GM12878 (cell line): ENCODE measurements at regions not wholly inside any gene's neighbourhood (a gene's known extent, or its start where the extent isn't known, plus 50 kb on each side); places are given as distances from the start of the nearest gene placed in this dataset.

Experiments
- ATAC-seq: fragments of 200-7000 bp; cut with Tn5 transposase; 3 replicates; pipeline ENCODE4 v1.9.1; 2020; ENCODE audit warnings: mild to moderate bottlenecking, moderate library complexity
- BruUV-seq: library from RNA; stranded (reverse); fragments of 400-500 nt; replicated peaks from 2 replicates; lab custom pipeline; 2021; lab: Mats Ljungman, UMichigan
- CTCF ChIA-PET: fragments of 300-600 bp; sonication (Branson Sonifier 250); formaldehyde crosslinking; extraction: SDS; loops from one replicate; lab custom pipeline; 2021; ENCODE audit warnings: inconsistent platforms; lab: Yijun Ruan, JAX
- POLR2A ChIA-PET: fragments of 350-600 bp; formaldehyde crosslinking; extraction: SDS; loops from one replicate; lab custom pipeline; 2021; ENCODE audit warnings: inconsistent platforms; lab: Charles Lee
- RAD21 ChIA-PET: fragments of 300-600 bp; sonication (Branson Sonifier 250); formaldehyde crosslinking; loops from one replicate; lab custom pipeline; 2023; ENCODE audit warnings: antibody characterized with exemption; ENCODE audit not compliant: unreplicated experiment; lab: Charles Lee
- SMC1A ChIA-PET: fragments of 300-600 bp; sonication (Branson Sonifier 250); formaldehyde crosslinking; loops from one replicate; lab custom pipeline; 2023; ENCODE audit not compliant: unreplicated experiment, uncharacterized antibody; lab: Charles Lee
- DNase-seq: peaks from one replicate; pipeline ENCODE4 v3.0.0-alpha.2; 2011; ENCODE audit warnings: low read depth, low spot score
- FAIRE-seq: peaks from 3 replicates; lab custom pipeline; 2011; peaks lifted over from hg19 to GRCh38; lab: Jason Lieb, UNC
- H2AFZ ChIP-seq: 2 replicates; pipeline ENCODE4 v1.6.0; 2011; ENCODE audit warnings: low read depth, low read length, control low read depth; ENCODE audit not compliant: control insufficient read depth
- H3K27ac ChIP-seq: 2 replicates; pipeline ENCODE4 v1.5.1; 2011; ENCODE audit warnings: control low read depth; ENCODE audit not compliant: control insufficient read depth, insufficient read depth
- H3K27me3 ChIP-seq, 2 experiments: replicated peaks in 1 of 2; 2 replicates each; pipeline versions ENCODE4 v1.6.0 to v1.6.1; 2011; ENCODE audit warnings: low read length in 1 of 2; ENCODE audit not compliant: control insufficient read depth in 2 of 2, insufficient read depth in 2 of 2
- H3K36me3 ChIP-seq, 2 experiments: 2 replicates each; pipeline ENCODE4 v1.5.1; 2011; ENCODE audit warnings: low read length in 1 of 2; ENCODE audit not compliant: control insufficient read depth in 2 of 2, insufficient read depth in 2 of 2
- H3K4me1 ChIP-seq: 2 replicates; pipeline ENCODE4 v1.6.1; 2011; ENCODE audit warnings: mild to moderate bottlenecking, low read length, moderate library complexity, mixed read lengths; ENCODE audit not compliant: control insufficient read depth, insufficient read depth
- H3K4me2 ChIP-seq: 2 replicates; pipeline ENCODE4 v1.6.0; 2011; ENCODE audit warnings: control low read depth; ENCODE audit not compliant: control insufficient read depth, insufficient read depth
- H3K4me3 ChIP-seq: fragments of 200-600 bp; sonication (generic); 2 replicates; pipeline ENCODE4 v1.5.1; 2016
- H3K79me2 ChIP-seq: 2 replicates; pipeline ENCODE4 v1.6.0; 2011; ENCODE audit warnings: low read length; ENCODE audit not compliant: control insufficient read depth, insufficient read depth
- H3K9ac ChIP-seq: 2 replicates; pipeline ENCODE4 v1.8.0; 2011; ENCODE audit warnings: low read length, control low read depth, mixed read lengths; ENCODE audit not compliant: control insufficient read depth, insufficient read depth
- H3K9me3 ChIP-seq: replicated peaks from 3 replicates; pipeline ENCODE4 v1.5.1; 2011; ENCODE audit warnings: mild to moderate bottlenecking, low read length; ENCODE audit not compliant: control insufficient read depth, insufficient read depth
- H4K20me1 ChIP-seq: 2 replicates; pipeline ENCODE4 v1.6.0; 2011; ENCODE audit not compliant: control insufficient read depth, insufficient read depth
- BACH1 ChIP-seq: fragments of 450-650 bp; IDR thresholded peaks from 2 replicates; pipeline ENCODE4 v1.6.1; 2017; ENCODE audit warnings: mild to moderate bottlenecking, borderline replicate concordance
- BHLHE40 ChIP-seq, 2 experiments: fragments of 450-650 bp in 1 of 2; IDR thresholded peaks; 2 replicates each; pipeline ENCODE4 v1.6.1; 2011 to 2017; ENCODE audit warnings: low read depth in 2 of 2, borderline replicate concordance in 1 of 2, improper control_type of control experiment in 1 of 2, low read length in 1 of 2, mild to moderate bottlenecking in 1 of 2
- BRCA1 ChIP-seq: IDR thresholded peaks from 2 replicates; pipeline ENCODE4 v1.6.1; 2011; ENCODE audit warnings: low read depth, low read length, improper control_type of control experiment
- CHD1 ChIP-seq: IDR thresholded peaks from 2 replicates; pipeline ENCODE4 v1.6.1; 2012; ENCODE audit warnings: low read depth, low read length, improper control_type of control experiment
- E2F4 ChIP-seq: IDR thresholded peaks from 2 replicates; pipeline ENCODE4 v1.6.1; 2012; ENCODE audit warnings: low read depth, low read length, improper control_type of control experiment
- EED ChIP-seq: sonication (generic); IDR thresholded peaks from 2 replicates; pipeline ENCODE4 v1.6.1; 2016; ENCODE audit warnings: antibody characterized with exemption, low read depth
- HDAC2 ChIP-seq: fragments of 200-600 bp; sonication (generic); IDR thresholded peaks from 2 replicates; pipeline ENCODE4 v1.6.1; 2017
- NFYB ChIP-seq: IDR thresholded peaks from 2 replicates; pipeline ENCODE4 v1.6.1; 2011; ENCODE audit warnings: low read depth, mild to moderate bottlenecking, low read length, improper control_type of control experiment, moderate library complexity; ENCODE audit not compliant: insufficient read depth
- NR2C2 ChIP-seq: IDR thresholded peaks from 2 replicates; pipeline ENCODE4 v1.6.1; 2011; ENCODE audit warnings: borderline replicate concordance, low read depth; ENCODE audit not compliant: control insufficient read depth, insufficient read length
- PAX5 ChIP-seq: IDR thresholded peaks from 2 replicates; pipeline ENCODE4 v1.6.1; 2011; ENCODE audit warnings: low read depth, low read length, borderline replicate concordance
- RBBP5 ChIP-seq: fragments of 200-600 bp; sonication (generic); conservative IDR thresholded peaks from 2 replicates; pipeline ENCODE4 v1.6.1; 2016
- RFX5 ChIP-seq: IDR thresholded peaks from 2 replicates; pipeline ENCODE4 v1.6.1; 2011; ENCODE audit warnings: low read depth, low read length, improper control_type of control experiment
- SMAD1 ChIP-seq: fragments of 450-650 bp; IDR thresholded peaks from 2 replicates; pipeline ENCODE4 v1.6.1; 2018; ENCODE audit warnings: mild to moderate bottlenecking, low read depth; ENCODE audit not compliant: partially characterized antibody
- STAT1 ChIP-seq: fragments of 450-650 bp; conservative IDR thresholded peaks from 2 replicates; pipeline ENCODE4 v1.6.1; 2014; ENCODE audit warnings: antibody characterized with exemption, mild to moderate bottlenecking
- YBX1 ChIP-seq: fragments of 450-650 bp; IDR thresholded peaks from 2 replicates; pipeline ENCODE4 v1.6.1; 2016; ENCODE audit warnings: antibody characterized with exemption
- ZSCAN29 ChIP-seq: fragments of 450-650 bp; IDR thresholded peaks from 2 replicates; pipeline ENCODE4 v1.6.1; 2017; ENCODE audit warnings: mild to moderate bottlenecking, moderate library complexity
- WGBS: methylation state at CpG from one replicate; pipeline ENCODE4 v1.1.6; 2016; ENCODE audit warnings: low lambda C conversion rate; ENCODE audit not compliant: insufficient replicate concordance, insufficient coverage; ENCODE audit errors: missing lambda C conversion rate; 5-methylcytosine and 5-hydroxymethylcytosine counted together
- in situ Hi-C: fragments of 300-500 bp; cut with MboI; formaldehyde crosslinking; loops from 9 replicates; pipeline ENCODE4 v1.14.3; 2018; ENCODE audit warnings: mixed read lengths
- intact Hi-C: fragments of 100-400 bp; cut with micrococcal nuclease; formaldehyde crosslinking; loops from one replicate; pipeline ENCODE4 v1.14.2; 2022; ENCODE audit not compliant: unreplicated experiment
- TF ChIP-seq, protein P1 (sequence below): fragments of 450-650 bp; IDR thresholded peaks from 2 replicates; pipeline ENCODE4 v1.6.1; 2016; ENCODE audit warnings: mild to moderate bottlenecking

GRCh38 chr1:8139383-8139782 is 113.3 kb upstream of the ERRFI1 start:
- no peak for DNase-seq
- H3K9me3 ChIP-seq, result no peaks in the 10 kb centered on the region; the same call in 2 of the 3 replicates
- H3K4me1 ChIP-seq, result no peaks in the 10 kb centered on the region
- no peak for ATAC-seq
- no peak overlapping the region for H3K4me2 ChIP-seq
- CTCF ChIA-PET, result no interaction called here
- no peak overlapping the region for H3K9ac ChIP-seq
- TF ChIP-seq STAT1 (no peak), SMAD1 (no peak), YBX1 (no peak), BHLHE40 (IDR thresholded peaks at IDR 0.05; ENCODE audit: borderline replicate concordance in 1 of 2, low read depth in 2 of 2, low read length in 1 of 2) (no peak), RFX5 (no peak), BACH1 (no peak), E2F4 (no peak), CHD1 (no peak), ZSCAN29 (no peak), NFYB (no peak), RBBP5 (no peak), EED (no peak), PAX5 (no peak), BRCA1 (no peak), NR2C2 (no peak), HDAC2 (no peak)
- TF ChIP-seq, protein P1, sequence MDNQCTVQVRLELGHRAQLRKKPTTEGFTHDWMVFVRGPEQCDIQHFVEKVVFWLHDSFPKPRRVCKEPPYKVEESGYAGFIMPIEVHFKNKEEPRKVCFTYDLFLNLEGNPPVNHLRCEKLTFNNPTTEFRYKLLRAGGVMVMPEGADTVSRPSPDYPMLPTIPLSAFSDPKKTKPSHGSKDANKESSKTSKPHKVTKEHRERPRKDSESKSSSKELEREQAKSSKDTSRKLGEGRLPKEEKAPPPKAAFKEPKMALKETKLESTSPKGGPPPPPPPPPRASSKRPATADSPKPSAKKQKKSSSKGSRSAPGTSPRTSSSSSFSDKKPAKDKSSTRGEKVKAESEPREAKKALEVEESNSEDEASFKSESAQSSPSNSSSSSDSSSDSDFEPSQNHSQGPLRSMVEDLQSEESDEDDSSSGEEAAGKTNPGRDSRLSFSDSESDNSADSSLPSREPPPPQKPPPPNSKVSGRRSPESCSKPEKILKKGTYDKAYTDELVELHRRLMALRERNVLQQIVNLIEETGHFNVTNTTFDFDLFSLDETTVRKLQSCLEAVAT, result no peak
- TF ChIP-seq, all 136 proteins: peak for 0
- H3K27me3 ChIP-seq, result no peaks in the 10 kb centered on the region
- ChIA-PET POLR2A (no interaction called here), RAD21 (no interaction called here), SMC1A (no interaction called here)
- no peak overlapping the region for H3K27ac ChIP-seq
- in situ Hi-C loops, result no loop called here
- H2AFZ ChIP-seq, result no peak overlapping the region
- BruUV-seq, result no TSS peak
- no peaks in the 10 kb centered on the region for H3K36me3 ChIP-seq
- WGBS, result 71% methylated on average over 6 of the region's 6 CpGs
- intact Hi-C loops, result no loop called here
- H3K4me3 ChIP-seq, result no peak overlapping the region
- FAIRE-seq, result no peak
- H4K20me1 ChIP-seq, result no peaks in the 10 kb centered on the region
- no peaks in the 10 kb centered on the region for H3K79me2 ChIP-seq
